Activated CD4-positive, alpha-beta T cell treated with anti-CD3 and anti-CD28 coated beads, Interleukin-2, amount 50 U/mL, for 24 hours (primary cell): ENCODE measurements at regions not wholly inside any gene's neighbourhood (a gene's known extent, or its start where the extent isn't known, plus 50 kb on each side); places are given as distances from the start of the nearest gene placed in this dataset.
"Not testable (repeated sequence)": the region's sequence is repeated elsewhere in the genome, so short reads cannot be mapped to it uniquely, and the experiment has no call there.

Source experiments
- DNase-seq, 2 donors: peaks; one replicate each; pipeline ENCODE4 v3.0.0-alpha.2; 2020; ENCODE audit warnings: low read depth in 1 of 2, low spot score in 1 of 2

- DNase-seq: peak in 1 of 2 donors; percentile 1
Observed at GRCh38 chr5:101390151-101390908, 487.2 kb upstream of the ST8SIA4 start.

DNA sequence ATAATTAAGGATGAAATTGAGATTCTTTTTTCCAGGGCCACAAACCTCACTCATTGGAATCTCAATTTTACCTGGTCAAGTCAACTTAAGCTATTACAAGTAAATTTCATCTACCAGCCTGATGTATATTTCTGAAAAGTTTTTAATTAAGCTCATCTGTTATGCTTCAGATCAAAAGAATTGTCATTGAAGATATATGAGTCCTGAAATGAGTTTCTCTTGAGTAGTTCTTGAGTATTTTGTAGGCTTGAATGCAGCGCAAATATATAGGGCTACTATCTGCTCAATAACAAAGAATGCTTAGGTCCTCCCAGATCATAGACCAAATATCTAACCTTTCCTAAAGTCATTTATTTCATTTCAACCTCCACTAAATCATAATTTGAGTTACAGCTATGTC, 482.2 kb upstream of the ST8SIA4 start:
- DNase-seq: no peak

DNA sequence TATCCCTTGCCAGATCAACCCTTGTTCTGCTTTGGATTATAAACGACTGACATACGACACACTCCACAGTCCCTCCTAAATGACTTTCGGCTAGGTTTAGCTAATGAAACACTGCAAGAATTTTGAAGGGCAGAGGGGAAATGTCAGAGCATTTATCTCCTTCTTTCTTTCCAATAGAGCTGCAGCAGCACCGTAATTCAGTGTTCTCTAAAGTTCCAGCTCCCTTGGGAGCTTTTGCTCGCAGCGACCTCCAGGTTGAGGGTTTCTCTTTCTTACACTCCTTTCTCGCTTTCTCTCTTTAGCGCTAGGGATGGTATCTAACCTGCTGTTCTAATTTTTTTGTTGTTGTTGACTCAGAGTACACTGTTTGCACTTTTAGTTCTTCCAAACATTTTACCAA, 467.1 kb upstream of the ST8SIA4 start:
- no peak for DNase-seq

DNA sequence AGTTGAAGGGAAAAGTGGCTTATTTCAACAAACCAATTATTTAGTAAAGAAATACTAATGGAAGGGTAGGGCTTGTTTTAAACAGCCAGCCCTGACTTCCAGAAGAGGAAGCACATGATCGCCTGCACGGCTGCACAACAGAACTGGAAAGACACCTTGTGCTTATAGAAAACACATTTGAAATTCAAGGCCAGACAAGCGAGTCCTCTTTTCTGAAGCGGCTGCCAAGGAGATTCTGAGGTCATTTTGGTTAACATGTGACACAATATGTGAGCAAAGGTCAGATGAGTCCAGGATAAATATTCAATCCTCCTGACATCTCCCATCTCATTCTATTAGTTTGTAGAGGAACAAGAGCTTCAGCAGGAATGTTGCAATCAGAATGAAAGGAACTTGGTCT, 461.4 kb upstream of the ST8SIA4 start:
- DNase-seq: no peak

DNA sequence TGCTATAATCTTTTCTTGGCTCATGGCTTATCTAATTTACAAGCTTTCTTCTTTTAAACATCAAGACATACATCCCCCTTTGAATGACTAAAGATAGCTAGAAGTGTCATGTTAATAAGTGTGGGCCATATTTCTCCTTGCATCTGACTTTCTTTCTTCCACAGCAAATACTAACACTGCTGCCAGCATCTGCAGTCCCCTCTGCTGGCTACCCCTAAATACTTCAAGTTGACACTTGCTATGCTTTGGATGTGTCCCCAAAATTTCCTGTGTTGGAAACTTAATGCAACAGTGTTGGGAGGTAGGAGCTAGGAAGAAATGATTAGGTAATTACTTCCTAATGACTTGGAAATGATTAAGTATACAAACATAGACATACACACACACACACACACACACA, 459.0 kb upstream of the ST8SIA4 start:
- no peak for DNase-seq

DNA sequence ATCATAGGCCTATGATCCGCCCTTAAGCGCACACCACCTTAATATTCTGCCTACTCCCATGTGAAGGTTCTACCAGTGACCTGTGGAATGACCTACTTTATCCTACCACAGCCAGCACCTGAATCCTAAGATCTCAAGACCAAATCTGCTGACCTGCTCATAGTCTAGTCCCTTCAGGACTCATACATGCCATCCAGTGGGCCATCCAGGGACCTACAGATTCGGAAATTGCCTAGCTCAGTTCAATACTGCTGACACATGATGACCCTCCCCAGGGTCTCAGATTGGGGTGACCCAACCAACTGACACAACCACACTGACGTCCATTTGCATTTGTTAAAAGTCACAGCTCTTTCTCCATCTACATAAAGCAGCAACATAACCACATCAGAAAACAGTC, 443.8 kb upstream of the ST8SIA4 start:
- no peak for DNase-seq

DNA sequence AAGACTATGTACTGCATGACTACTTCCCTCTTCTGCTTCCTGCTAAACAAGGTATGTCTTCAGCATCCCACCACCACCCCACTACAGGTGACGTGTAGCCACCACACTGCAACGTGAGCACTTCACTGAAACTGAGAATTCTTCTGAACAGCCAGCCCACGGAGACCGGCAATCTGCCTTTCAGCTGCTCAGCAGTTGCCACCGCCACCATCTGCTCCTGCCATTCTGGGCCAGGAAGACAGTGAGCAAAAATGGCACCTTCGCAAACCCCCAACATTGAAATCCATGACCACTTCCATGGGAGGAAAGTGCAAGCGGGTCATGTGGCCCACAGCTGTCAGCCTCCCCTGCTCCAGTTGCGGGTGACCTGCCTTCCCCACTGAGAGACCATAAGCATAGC, 443.4 kb upstream of the ST8SIA4 start:
- DNase-seq: no peak

DNA sequence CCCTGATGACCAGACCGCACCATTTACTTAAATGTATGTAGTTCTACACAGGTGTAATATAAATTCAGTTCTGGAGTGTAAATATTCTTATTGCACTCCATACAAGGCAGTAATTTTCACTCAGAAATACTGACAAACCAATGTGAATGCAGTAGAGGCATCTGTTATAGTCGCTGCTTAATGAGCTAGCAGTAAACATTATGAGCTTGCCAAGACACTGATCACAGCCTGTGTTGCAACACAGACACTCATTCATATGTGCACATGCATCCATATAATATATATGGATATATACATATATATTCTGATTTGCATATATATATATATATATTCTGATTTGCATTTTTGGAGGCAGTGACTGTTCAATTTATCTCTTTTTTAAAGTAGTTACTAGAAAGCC, 435.1 kb upstream of the ST8SIA4 start:
- DNase-seq: no peak

GRCh38 chr5:101327816-101328215, 424.7 kb upstream of the ST8SIA4 start:
- no peak for DNase-seq

DNA sequence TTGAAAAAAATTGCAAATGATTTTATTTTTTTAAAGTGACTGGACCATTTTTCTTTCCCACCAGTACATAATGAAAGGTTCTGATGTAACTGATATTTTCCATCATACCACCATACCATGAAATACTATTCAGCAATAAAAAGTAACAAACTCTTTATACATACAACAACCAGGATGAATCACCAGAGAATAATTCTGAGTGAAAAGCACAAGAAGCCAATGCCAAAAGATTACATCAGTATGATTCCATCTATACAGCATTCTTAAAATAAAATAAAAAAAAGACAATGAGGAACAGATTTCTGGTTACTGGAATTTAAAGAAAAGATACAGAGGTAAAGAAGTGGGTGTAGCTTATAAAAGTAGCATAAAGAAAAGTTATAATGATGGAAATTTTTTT, 423.7 kb upstream of the ST8SIA4 start:
- no peak for DNase-seq

- not testable (repeated sequence) for DNase-seq
Observed at GRCh38 chr5:101316401-101316800, 413.3 kb upstream of the ST8SIA4 start.

DNA sequence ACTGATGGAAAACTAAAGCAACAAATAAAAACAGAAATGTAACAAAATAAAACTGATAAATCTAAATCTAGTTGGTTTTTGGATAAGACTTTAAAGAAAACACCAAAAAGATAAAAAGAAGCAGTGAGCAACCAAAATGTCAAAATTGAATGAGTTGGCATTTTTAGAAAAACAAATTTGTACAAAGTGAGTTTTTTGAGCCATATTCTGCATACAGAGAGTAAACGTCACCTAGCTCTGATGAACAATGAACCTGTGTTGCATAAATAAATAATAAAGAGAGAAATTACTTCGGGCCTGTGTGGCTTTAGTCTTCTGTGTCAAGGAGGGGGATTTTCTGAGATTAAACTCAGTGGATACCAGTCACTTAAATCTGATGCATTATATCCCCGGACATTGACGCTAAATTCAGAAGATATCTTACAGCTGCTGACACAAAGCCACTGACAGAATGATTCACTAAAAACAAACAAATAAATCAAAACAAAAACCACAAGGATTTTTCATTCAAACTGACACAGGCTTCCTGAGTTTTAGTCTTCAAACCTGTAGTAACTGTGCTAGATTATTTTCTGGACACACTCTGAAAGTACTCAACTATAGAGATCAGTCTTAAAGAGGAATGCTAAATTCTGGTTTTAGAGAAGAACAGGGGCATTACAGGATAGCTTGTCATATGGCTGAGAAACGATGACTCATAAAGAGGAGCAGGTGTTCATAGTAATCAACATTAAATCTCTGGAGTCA, 403.5 kb upstream of the ST8SIA4 start:
- DNase-seq: no peak

GRCh38 chr5:101296477-101296876, 393.4 kb upstream of the ST8SIA4 start:
- DNase-seq: no peak

DNA sequence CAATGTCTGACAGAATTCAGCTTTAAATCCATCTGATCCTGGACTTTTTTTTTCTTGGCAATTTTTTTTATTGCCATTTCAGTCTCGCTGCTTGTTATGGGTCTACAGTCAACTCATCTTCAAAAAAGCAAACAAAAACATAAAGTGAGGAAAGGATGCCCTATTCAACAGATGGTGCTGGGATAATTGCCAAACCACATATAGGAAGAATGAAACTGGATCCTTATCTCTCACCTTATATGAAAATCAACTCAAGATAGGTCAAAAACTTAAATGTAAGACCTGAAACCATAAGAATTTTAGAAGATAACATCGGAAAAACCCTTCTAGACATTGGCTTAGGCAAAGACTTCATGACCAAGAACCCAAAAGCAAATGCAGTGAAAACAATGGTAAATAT, 389.1 kb upstream of the ST8SIA4 start:
- no peak for DNase-seq

DNA sequence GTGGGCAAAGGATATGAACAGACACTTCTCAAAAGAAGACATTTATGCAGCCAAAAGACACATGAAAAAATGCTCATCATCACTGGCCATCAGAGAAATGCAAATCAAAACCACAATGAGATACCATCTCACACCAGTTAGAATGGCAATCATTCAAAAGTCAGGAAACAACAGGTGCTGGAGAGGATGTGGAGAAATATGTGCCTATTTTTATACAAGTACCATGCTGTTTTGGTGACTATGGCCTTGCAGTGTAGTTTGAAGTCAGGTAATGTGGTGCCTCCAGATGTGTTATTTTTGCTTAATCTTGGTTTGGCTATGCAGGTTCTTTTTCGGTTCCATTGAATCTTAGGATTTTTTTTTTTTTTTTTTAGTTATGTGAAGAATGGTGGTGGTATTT, 387.7 kb upstream of the ST8SIA4 start:
- not testable (repeated sequence) for DNase-seq

- no peak for DNase-seq
Observed at GRCh38 chr5:101288633-101289032, 385.6 kb upstream of the ST8SIA4 start.

GRCh38 chr5:101284736-101285375, 381.8 kb upstream of the ST8SIA4 start:
- DNase-seq: no peak

DNA sequence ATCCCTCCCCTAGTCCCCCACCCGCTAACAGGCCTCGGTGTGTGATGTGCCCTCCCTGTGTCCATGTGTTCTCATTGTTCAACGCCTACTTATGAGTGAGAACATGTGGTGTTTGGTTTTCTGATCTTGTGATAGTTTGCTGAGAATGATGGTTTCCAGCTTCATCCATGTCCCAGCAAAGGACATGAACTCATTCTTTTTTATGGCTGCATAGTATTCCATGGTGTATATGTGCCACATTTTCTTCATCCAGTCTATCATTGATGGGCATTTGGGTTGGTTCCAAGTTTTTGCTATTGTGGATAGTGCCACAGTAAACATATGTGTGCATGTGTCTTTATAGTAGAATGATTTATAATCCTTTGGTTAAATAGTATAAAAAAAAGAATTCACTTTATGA, 380.9 kb upstream of the ST8SIA4 start:
- not testable (repeated sequence) for DNase-seq

- DNase-seq: no peak
Observed at GRCh38 chr5:101278917-101279316, 375.8 kb upstream of the ST8SIA4 start.

DNA sequence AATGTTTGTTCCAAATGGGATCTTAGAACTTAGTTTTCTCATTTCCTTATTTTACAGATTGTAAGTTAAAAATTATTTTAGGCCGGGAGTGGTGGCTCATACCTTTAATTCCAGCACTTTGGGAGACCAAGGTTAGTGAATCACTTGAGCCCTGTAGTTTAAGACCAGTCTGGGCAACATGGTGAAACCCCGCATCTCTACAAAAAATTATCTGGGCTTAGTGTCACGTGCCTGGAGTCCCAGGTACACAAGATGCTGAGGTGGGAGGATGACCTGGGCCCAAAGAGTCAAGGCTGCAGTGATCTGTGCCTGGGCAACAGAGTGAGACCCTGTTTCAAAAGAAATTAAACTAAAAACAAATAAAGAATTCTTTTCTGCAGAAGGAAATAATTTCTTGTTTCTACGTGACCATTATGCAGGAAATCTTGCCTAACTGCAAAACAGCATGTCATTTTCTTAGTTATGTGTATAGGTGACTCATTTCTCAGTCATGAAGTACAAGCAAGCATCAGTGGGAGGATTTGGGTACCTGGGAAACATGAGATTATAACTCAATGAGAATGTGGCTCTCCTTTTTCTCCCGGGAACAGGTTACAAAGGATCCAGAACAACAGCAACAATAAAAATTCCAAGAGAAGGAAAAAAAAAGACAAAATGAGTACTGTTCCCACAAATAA, 375.1 kb upstream of the ST8SIA4 start:
- DNase-seq: no peak

DNA sequence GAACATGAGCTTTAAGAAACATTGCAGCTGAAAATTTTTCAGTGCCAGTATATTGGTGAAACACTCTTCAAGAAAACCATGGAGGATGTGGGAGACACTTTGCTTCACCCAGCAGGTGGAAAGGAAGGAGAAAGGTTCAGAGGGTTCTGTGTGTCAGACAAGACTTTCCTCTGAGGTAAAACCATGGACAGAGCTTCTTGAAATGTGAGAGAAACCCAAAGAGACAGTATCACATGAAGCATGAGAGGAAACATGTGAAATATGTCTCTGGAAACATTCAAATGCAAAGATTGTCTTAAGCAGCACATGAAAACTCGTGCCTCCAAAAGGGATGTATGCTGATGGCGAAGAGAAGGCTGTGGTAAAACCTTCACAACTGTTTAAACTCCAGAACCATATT, 368.9 kb upstream of the ST8SIA4 start:
- no peak for DNase-seq

GRCh38 chr5:101271416-101271815, 368.3 kb upstream of the ST8SIA4 start:
- DNase-seq: no peak
